Glutamatergic neuron (in vitro differentiated cells): ENCODE measurements at regions not wholly inside any gene's neighbourhood (a gene's known extent, or its start where the extent isn't known, plus 50 kb on each side); places are given as distances from the start of the nearest gene placed in this dataset.

Experiments used
- DNase-seq: peaks from one replicate; pipeline ENCODE4 v3.0.0; 2022
- H3K27ac Mint-ChIP-seq: one replicate; pipeline ENCODE4 v1.8.0; 2020; ENCODE audit warnings: mild to moderate bottlenecking, mixed read lengths, inconsistent platforms; ENCODE audit not compliant: unreplicated experiment
- H3K27me3 Mint-ChIP-seq: one replicate; pipeline ENCODE4 v1.8.0; 2020; ENCODE audit warnings: mild to moderate bottlenecking, moderate library complexity, mixed read lengths, inconsistent platforms; ENCODE audit not compliant: unreplicated experiment
- H3K36me3 Mint-ChIP-seq: one replicate; pipeline ENCODE4 v1.8.0; 2020; ENCODE audit warnings: mild to moderate bottlenecking, mixed read lengths, inconsistent platforms; ENCODE audit not compliant: unreplicated experiment
- H3K4me1 Mint-ChIP-seq: one replicate; pipeline ENCODE4 v1.8.0; 2020; ENCODE audit warnings: mild to moderate bottlenecking, low read depth, mixed read lengths, inconsistent platforms; ENCODE audit not compliant: unreplicated experiment
- H3K4me3 Mint-ChIP-seq: one replicate; pipeline ENCODE4 v1.8.0; 2020; ENCODE audit warnings: mild to moderate bottlenecking, mixed read lengths, inconsistent platforms; ENCODE audit not compliant: unreplicated experiment
- H3K9me3 Mint-ChIP-seq: one replicate; pipeline ENCODE4 v1.8.0; 2020; ENCODE audit warnings: mild to moderate bottlenecking, moderate library complexity, mixed read lengths, inconsistent platforms; ENCODE audit not compliant: unreplicated experiment
- CTCF ChIP-seq: fragments of 200-600 bp; sonication (generic); IDR thresholded peaks from one replicate; pipeline ENCODE4 v1.5.0; 2021; ENCODE audit not compliant: partially characterized antibody, unreplicated experiment

- no peak for TF ChIP-seq CTCF
- peaks cover 8% of the 10 kb centered on the region for H3K27me3 Mint-ChIP-seq
- H3K4me1 Mint-ChIP-seq = no peaks in the 10 kb centered on the region
- no peak overlapping the region for H3K27ac Mint-ChIP-seq
- no peaks in the 10 kb centered on the region for H3K36me3 Mint-ChIP-seq
- no peaks in the 10 kb centered on the region for H3K9me3 Mint-ChIP-seq
- H3K4me3 Mint-ChIP-seq = no peak overlapping the region
- DNase-seq = no peak
Measured at GRCh38 chr14:65211341-65211987, 109.1 kb upstream of the MAX start.

- Mint-ChIP-seq H3K27me3 (peaks cover 8% of the 10 kb centered on the region), H3K27ac (no peak overlapping the region), H3K4me1 (no peaks in the 10 kb centered on the region), H3K36me3 (no peaks in the 10 kb centered on the region), H3K9me3 (no peaks in the 10 kb centered on the region), H3K4me3 (no peak overlapping the region)
- TF ChIP-seq CTCF = no peak
- DNase-seq = no peak
Measured at GRCh38 chr14:65213316-65213715, 111.0 kb upstream of the MAX start.

- Mint-ChIP-seq H3K4me1 (no peaks in the 10 kb centered on the region), H3K4me3 (no peak overlapping the region), H3K27ac (no peak overlapping the region), H3K27me3 (peaks cover 4% of the 10 kb centered on the region), H3K9me3 (no peaks in the 10 kb centered on the region), H3K36me3 (no peaks in the 10 kb centered on the region)
- TF ChIP-seq CTCF = no peak
- no peak for DNase-seq
Measured at GRCh38 chr14:65214741-65215140, 112.4 kb upstream of the MAX start.

GRCh38 chr14:65219353-65219752 is 117.0 kb upstream of the MAX start:
- no peak for DNase-seq
- peaks cover 4% of the 10 kb centered on the region for H3K27me3 Mint-ChIP-seq
- no peaks in the 10 kb centered on the region for H3K9me3 Mint-ChIP-seq
- no peaks in the 10 kb centered on the region for H3K4me1 Mint-ChIP-seq
- H3K36me3 Mint-ChIP-seq = peaks cover 7% of the 10 kb centered on the region
- TF ChIP-seq CTCF = no peak
- no peak overlapping the region for H3K4me3 Mint-ChIP-seq
- no peak overlapping the region for H3K27ac Mint-ChIP-seq

- no peak overlapping the region for H3K27ac Mint-ChIP-seq
- DNase-seq = peak; percentile 31
- peaks cover 8% of the 10 kb centered on the region for H3K27me3 Mint-ChIP-seq
- peaks cover 16% of the 10 kb centered on the region for H3K4me1 Mint-ChIP-seq
- H3K4me3 Mint-ChIP-seq = no peak overlapping the region
- peaks cover 7% of the 10 kb centered on the region for H3K36me3 Mint-ChIP-seq
- TF ChIP-seq CTCF = peak; percentile 76
- H3K9me3 Mint-ChIP-seq = peaks cover 3% of the 10 kb centered on the region
Measured at GRCh38 chr14:65222440-65222858, 120.1 kb upstream of the MAX start.
